Ishikawa (cell line): ENCODE measurements at regions not wholly inside any gene's neighbourhood (a gene's known extent, or its start where the extent isn't known, plus 50 kb on each side); places are given as distances from the start of the nearest gene placed in this dataset.
A peak's percentile ranks its signal among the peaks of the same experiment; 100 is the strongest.

Experiments used
- CEBPB ChIP-seq: IDR thresholded peaks from 2 replicates; pipeline ENCODE4 v1.6.1; 2012
- CREB1 ChIP-seq: IDR thresholded peaks from 2 replicates; pipeline ENCODE4 v1.6.1; 2012; ENCODE audit warnings: low read depth
- EGR1 ChIP-seq: IDR thresholded peaks from 2 replicates; pipeline ENCODE4 v1.6.1; 2012
- EP300 ChIP-seq: IDR thresholded peaks from 2 replicates; pipeline ENCODE4 v1.6.1; 2012; ENCODE audit warnings: borderline replicate concordance
- FOXM1 ChIP-seq: IDR thresholded peaks from 2 replicates; pipeline ENCODE4 v1.6.1; 2012; ENCODE audit warnings: low read depth, borderline replicate concordance
- NFIC ChIP-seq: IDR thresholded peaks from 2 replicates; pipeline ENCODE4 v1.6.1; 2012
- RAD21 ChIP-seq: IDR thresholded peaks from 2 replicates; pipeline ENCODE4 v1.6.1; 2012; ENCODE audit warnings: low read depth
- REST ChIP-seq: IDR thresholded peaks from 2 replicates; pipeline ENCODE4 v1.6.1; 2012; ENCODE audit warnings: low read depth, mild to moderate bottlenecking
- TAF1 ChIP-seq: IDR thresholded peaks from 2 replicates; pipeline ENCODE4 v1.6.1; 2012; ENCODE audit warnings: low read depth, mild to moderate bottlenecking
- TCF12 ChIP-seq: IDR thresholded peaks from 2 replicates; pipeline ENCODE4 v1.6.1; 2012; ENCODE audit warnings: low read depth
- TEAD4 ChIP-seq: IDR thresholded peaks from 2 replicates; pipeline ENCODE4 v1.6.1; 2012
- USF1 ChIP-seq: IDR thresholded peaks from 2 replicates; pipeline ENCODE4 v1.6.1; 2012
- YY1 ChIP-seq: IDR thresholded peaks from 2 replicates; pipeline ENCODE4 v1.6.1; 2012; ENCODE audit warnings: low read depth
- ZBTB7A ChIP-seq: IDR thresholded peaks from 2 replicates; pipeline ENCODE4 v1.6.1; 2012; ENCODE audit warnings: low read depth
- TF ChIP-seq, protein P1 (sequence below): IDR thresholded peaks from 2 replicates; pipeline ENCODE4 v1.6.1; 2012

GRCh38 chr12:83864054-83864453, 1048.5 kb downstream of the SLC6A15 start:
- TF ChIP-seq CEBPB = no peak
- no peak for TF ChIP-seq CREB1
- no peak for TF ChIP-seq EP300
- no peak for TF ChIP-seq TEAD4
- no peak for TF ChIP-seq RAD21
- no peak for TF ChIP-seq TCF12

GRCh38 chr12:83859021-83859420, 1053.6 kb downstream of the SLC6A15 start:
- TF ChIP-seq EGR1 (no peak), NFIC (no peak), YY1 (no peak), TCF12 (no peak), USF1 (no peak), RAD21 (no peak), TEAD4 (no peak), EP300 (no peak), CEBPB (no peak), REST (no peak), ZBTB7A (no peak), CREB1 (no peak), FOXM1 (no peak), TAF1 (no peak)
- TF ChIP-seq, protein P1, sequence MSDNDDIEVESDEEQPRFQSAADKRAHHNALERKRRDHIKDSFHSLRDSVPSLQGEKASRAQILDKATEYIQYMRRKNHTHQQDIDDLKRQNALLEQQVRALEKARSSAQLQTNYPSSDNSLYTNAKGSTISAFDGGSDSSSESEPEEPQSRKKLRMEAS = no peak

DNA sequence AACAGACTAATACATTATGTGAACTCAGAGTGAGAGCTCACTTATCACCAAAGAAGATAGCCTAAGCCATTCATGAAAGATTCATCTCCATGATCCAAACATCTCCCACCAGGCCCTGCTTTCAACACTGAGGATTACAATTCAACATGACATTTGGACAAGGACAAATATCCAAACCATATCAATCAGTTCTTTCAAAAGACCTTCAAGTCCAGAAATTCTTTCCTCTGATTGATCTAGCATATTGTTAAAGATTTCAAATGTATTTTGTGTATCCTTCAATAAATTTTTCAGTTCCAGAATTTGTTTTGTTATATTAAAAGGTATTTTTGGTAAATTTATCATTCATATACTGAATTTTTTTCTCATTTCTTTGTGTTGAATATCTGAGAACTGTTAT, 1055.8 kb downstream of the SLC6A15 start:
- TF ChIP-seq YY1 (no peak), NFIC (no peak), USF1 (no peak), CEBPB (no peak), TAF1 (no peak), CREB1 (no peak)

- TF ChIP-seq CREB1 = no peak
- no peak for TF ChIP-seq EGR1
- no peak for TF ChIP-seq TCF12
- no peak for TF ChIP-seq REST
- no peak for TF ChIP-seq TEAD4
- no peak for TF ChIP-seq NFIC
- no peak for TF ChIP-seq ZBTB7A
- TF ChIP-seq EP300 = no peak
- no peak for TF ChIP-seq TAF1
- TF ChIP-seq, protein P1 = no peak
Observed at GRCh38 chr12:83850531-83850930, 1062.1 kb downstream of the SLC6A15 start.

DNA sequence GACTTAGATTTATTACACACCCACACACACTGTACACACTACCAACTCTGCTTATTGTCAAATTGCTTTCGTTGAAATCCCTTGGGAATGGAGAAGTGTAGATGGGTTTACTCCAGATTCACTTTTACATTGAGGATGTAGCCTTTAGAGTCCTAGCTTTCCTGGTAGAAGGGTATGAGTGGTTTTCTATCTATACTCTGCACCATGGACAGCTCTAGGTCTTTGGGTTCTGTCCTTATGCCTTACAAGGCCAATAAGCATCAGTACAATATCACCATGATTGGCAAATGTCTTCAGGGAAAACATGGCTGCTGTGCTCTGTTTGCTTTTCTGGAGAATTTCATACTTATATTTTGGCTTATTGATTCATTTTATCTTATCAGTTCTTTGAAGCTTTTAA, 1063.9 kb downstream of the SLC6A15 start:
- TF ChIP-seq TEAD4 (no peak), REST (peak; percentile 59)

DNA sequence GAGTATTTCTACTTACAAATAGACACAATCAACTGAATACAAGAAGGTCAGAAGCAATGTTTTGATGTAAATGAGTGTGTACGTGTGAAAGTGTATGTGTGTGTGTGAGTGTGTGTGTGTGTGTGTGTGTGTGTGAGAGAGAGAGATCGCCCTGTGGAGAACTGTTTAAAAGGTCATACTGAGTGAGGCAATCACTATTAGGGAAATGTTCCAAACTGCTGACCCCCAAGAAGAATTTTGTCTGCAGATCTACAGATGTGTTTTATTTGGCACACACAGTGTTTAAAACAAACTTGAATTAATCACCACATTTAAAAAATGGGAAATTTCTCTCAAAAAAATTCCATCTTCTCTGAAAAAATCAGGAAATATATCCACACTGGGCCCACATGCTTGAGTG, 1069.1 kb downstream of the SLC6A15 start:
- TF ChIP-seq TAF1 = no peak
- TF ChIP-seq ZBTB7A = no peak
- TF ChIP-seq USF1 = no peak
- TF ChIP-seq FOXM1 = no peak
- TF ChIP-seq TEAD4 = no peak
- TF ChIP-seq CREB1 = no peak
- TF ChIP-seq REST = no peak
- no peak for TF ChIP-seq TCF12
- TF ChIP-seq, protein P1 = no peak
- TF ChIP-seq NFIC = no peak
- no peak for TF ChIP-seq CEBPB
- TF ChIP-seq YY1 = no peak
- TF ChIP-seq EGR1 = no peak
- TF ChIP-seq RAD21 = no peak
- TF ChIP-seq EP300 = no peak
